Coronary artery (tissue), 2 donors: ENCODE measurements at regions not wholly inside any gene's neighbourhood (a gene's known extent, or its start where the extent isn't known, plus 50 kb on each side); places are given as distances from the start of the nearest gene placed in this dataset.

ENCODE experiments used
- DNase-seq: peaks from one replicate; pipeline ENCODE4 v3.0.0-alpha.2; 2017; ENCODE audit warnings: low spot score
- H3K27ac ChIP-seq, 2 donors: fragments of 200-600 bp; sonication (generic); one replicate each; pipeline ENCODE4 v1.5.1; 2016 to 2019
- H3K4me3 ChIP-seq: fragments of 200-600 bp; sonication (generic); 2 replicates; pipeline ENCODE4 v1.5.1; 2016; ENCODE audit warnings: mild to moderate bottlenecking, moderate library complexity
- CTCF ChIP-seq: fragments of 200-600 bp; sonication (generic); IDR thresholded peaks from one replicate; pipeline ENCODE4 v1.5.1; 2019; ENCODE audit warnings: antibody characterized with exemption

DNA sequence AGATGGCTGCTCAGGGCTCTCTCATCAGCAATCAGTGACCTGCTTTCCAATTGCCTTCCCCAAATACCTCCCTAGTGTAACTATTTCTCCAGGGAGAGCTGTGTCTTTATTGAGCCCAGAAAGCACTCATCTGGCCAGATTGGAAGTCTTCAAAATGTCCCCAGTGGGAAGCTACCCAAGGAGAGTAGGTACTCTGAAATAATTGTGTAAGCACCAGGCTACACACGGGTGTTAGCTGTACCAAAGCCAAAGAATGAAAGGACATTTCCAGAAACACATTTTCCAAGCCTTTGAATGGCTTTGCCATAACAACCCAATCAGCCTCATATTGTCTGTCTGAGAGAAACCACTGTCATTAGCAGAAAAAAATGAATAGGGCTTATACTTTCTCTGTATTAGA is 318.8 kb downstream of the FAM170A start:
- DNase-seq, result no peak
- no peak overlapping the region for H3K4me3 ChIP-seq
- no peak for TF ChIP-seq CTCF
- no peak overlapping the region for H3K27ac ChIP-seq

- no peak overlapping the region for H3K4me3 ChIP-seq
- H3K27ac ChIP-seq, result no peak overlapping the region
- DNase-seq, result no peak
- no peak for TF ChIP-seq CTCF
Observed at GRCh38 chr5:119949426-119949999, 320.2 kb downstream of the FAM170A start.

DNA sequence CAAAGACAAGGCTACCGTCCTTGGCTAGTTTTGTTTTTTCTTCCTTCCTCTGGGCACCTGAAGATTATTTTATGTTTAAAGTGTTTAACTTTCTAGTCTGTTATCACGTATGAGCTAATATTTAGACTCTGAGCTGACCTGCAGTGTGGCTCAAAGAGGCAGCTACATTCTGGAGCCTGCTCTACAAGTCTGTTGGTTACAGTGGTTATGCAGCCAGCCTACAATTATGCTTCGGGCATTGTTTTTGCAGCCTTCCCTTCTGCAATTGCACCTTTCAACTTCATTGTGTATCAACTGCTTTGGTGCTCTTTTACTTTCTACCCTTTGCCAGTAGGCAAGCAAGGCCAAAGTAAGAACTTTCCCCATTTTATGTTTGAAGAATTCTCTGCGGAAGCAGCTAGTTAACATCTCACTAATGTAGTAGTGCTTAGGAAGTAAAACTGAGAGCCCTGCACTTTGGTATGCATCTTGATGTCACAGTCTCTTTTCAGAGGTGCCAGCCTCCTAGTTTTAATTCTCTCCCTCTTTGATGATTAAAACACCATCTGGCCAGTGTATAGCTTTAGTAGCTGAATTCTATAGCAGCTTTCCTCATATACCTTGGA is 322.1 kb downstream of the FAM170A start:
- Histone ChIP-seq H3K4me3 (no peak overlapping the region), H3K27ac (no peak overlapping the region)
- TF ChIP-seq CTCF, result no peak
- DNase-seq, result no peak

- DNase-seq, result no peak
Observed at GRCh38 chr5:119953474-119953873, 324.1 kb downstream of the FAM170A start.

DNA sequence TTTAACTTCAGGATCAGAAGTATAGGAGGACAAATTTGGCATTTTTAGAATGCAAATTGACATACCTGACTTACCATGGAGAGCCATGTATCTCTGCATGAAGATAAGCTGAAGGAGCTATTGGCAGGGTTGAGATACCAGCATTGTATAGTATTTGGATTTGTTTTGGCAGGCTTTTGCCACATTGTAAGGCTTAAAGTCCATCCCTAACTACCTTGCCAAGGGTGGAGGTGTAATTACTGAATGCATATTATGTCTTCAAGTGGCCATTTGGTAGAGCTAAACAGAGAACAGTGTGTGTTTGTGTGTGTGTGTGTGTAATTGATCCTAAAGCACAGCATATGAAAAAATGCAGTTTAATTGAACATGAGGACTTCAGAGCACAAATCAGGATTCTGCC is 324.7 kb downstream of the FAM170A start:
- TF ChIP-seq CTCF, result no peak

More at GRCh38 chr5:119953474-119953873, 324.1 kb downstream of the FAM170A start:
- no peak for TF ChIP-seq CTCF
- Histone ChIP-seq H3K27ac (no peak overlapping the region), H3K4me3 (no peak overlapping the region)

GRCh38 chr5:119961993-119962392 is 332.6 kb downstream of the FAM170A start:
- no peak for TF ChIP-seq CTCF

More for the DNA sequence above, 324.7 kb downstream of the FAM170A start:
- Histone ChIP-seq H3K4me3 (no peak overlapping the region), H3K27ac (no peak overlapping the region)
- DNase-seq, result no peak

GRCh38 chr5:119966028-119966427 is 336.7 kb downstream of the FAM170A start:
- H3K27ac ChIP-seq, result no peak overlapping the region
- DNase-seq, result no peak
- no peak overlapping the region for H3K4me3 ChIP-seq
- no peak for TF ChIP-seq CTCF

More at GRCh38 chr5:119961993-119962392, 332.6 kb downstream of the FAM170A start:
- no peak for DNase-seq
- Histone ChIP-seq H3K4me3 (no peak overlapping the region), H3K27ac (no peak overlapping the region)
